DMS114 treated with DMSO at 0.1 percent for 48 hours (cell line): ENCODE measurements at regions not wholly inside any gene's neighbourhood (a gene's known extent, or its start where the extent isn't known, plus 50 kb on each side); places are given as distances from the start of the nearest gene placed in this dataset.

Source experiments
- DNase-seq: peaks from one replicate; lab custom pipeline; 2025; ENCODE audit not compliant: unreplicated experiment; lab: John Stamatoyannopoulos, UW

DNA sequence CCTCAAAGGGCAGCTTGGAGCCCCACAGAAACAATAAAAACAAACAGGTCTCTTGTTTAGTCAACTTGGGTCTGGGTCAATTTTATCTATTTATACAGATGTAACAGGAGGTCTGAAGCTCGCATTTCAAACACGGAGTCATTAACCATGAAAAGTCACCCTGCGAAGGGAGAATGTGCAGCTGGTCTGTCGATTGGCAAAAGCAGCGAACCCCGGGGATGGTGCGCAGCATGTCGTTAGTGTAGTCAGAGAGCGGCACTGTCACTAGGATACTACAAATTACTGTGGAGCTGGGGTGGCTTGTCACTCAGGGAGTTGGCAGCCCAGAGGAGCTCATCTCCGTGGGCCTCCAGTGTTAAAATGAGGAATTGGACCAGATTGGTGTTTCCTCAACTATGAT is 190.4 kb upstream of the ARG1 start:
- DNase-seq, result no peak

DNA sequence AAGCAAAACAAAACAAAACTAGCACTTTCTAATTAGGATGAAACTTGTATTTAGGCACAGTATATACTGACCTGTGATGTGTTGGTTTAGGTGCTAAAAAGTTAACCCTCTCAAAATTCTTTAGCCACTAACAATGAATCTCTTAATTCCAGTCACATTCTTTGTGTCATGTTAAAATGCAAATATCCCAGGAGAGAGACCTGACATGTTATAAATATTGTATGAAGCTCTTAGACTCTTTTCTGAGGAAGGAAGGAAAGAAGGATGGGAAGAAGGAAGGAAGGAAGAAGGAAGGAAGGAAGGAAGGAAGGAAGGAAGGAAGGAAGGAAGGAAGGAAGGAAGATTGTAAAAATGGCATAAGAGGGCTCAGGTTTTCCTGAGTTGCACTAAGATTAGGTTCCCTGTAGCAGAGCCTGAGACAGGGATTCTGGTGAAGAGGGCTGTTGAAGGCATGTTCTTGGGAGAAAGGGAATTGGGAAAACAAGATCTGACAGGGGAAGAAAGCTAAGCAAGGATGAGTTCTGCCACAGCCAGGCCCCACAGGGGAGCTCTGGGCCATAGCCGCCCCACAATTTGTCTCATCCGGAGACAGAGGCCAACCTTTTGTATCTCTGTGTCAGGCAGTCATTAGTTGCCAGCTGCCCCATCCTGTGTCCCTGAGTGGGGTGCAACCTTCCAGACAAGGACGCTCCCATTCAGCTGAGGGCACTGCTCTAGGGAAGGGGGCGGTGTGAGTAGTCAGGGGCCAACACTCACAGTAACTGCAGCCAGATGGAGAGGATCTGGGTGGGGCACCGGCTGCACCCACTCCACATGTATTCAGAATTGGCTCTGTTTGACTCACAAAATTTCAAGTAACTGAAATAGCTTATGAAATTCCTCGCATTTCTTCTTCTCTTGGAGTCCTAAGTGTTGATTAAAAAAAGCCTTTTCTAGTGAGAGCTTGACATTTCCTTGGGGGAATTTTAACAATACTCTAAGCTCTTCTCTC is 189.3 kb upstream of the ARG1 start:
- no peak for DNase-seq

DNA sequence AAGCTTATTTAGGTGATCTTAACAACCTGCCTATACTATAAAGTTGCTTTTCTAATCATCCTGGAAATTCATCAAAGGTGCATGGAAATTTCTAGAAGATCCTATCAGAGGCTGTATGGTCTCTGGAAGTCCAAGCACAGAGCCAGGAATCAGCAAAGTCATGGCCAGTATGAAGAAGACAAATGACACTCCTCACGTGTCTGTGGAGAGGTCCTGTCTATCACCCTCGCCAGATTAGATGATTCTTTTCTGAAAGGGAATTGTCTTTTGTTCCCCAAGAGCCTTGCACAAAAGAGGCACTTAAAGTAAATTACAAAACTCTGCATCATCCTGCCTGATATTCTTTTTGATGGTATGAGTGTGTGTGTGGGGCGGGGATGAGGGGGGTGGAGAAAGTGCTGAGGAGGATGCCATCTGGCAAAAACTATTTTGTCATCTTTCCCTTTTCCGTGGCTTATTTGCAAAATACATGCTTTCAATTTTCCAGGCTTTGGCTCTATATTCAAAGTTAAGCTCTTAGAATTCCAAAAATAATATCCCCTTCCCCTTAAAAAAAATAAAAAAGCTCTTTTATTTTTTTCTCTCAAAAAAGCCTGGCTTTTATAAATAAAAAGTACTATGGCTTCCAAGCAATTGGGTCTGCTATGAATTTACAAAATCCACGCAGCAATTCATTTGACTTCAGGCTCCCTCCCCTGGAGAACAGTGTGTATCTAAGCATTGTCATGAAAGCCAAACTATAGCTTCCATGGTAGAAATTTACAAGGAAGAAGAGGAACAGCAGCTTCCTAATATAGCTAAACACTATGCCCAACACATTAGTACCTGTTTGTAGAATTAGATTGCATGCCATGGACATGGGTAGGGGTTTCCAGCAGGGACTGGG is 185.2 kb upstream of the ARG1 start:
- DNase-seq, result no peak

DNA sequence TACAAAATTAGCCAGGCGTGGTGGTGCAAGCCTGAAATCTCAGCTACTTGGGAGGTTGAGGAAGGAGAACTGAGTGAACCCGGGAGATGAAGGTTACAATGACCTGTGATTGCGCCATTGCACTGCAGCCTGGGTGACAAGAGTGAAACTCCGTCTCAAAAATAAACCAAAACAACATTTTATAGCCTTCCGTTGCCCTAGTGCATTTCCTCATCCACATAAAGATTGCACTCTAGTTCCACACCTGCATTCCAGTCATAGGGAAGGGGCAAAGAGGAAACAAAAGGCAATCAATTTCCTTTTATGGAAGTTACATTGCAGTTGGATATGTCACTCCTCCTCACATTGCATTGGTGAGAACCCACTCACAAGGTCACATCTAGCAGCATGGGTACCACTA is 182.7 kb upstream of the ARG1 start:
- no peak for DNase-seq

DNA sequence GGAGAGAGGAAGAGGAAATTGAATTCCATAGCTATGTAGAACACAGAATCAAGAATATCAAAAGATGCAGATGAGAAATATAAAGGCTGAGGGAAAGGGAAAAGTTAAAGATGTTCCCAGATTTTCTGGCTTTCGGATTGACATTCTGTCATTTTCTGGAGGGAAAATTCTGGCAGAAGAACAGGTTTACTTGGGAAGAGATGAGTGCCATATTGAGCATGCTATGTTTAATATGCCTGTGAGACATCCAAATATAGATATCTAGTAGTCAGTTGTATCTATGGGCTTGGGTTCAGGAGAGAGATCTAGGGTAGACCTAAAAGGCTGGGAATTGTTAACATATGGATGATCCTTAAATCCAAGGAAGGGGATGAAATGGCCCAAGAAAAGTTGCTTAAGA is 181.9 kb upstream of the ARG1 start:
- DNase-seq, result no peak

DNA sequence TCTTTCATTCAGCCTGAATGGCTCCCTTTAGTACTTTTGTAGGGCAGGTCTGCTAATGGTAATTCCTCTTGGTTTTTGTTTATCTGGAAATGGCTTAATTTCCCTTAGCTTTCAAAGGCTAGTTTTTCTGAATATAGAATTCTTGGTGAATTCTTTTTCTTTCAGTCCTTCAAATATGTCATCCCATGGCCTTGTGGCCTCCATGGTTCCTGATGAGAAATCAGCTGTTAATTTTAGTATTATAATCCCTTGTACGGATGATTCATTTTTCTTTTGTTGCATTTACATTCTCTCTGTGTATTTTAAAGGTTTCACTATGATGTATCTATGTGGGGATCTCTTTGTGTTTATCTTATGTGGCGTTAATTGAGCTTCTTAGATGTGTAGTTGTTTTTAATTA is 179.6 kb upstream of the ARG1 start:
- DNase-seq, result no peak

DNA sequence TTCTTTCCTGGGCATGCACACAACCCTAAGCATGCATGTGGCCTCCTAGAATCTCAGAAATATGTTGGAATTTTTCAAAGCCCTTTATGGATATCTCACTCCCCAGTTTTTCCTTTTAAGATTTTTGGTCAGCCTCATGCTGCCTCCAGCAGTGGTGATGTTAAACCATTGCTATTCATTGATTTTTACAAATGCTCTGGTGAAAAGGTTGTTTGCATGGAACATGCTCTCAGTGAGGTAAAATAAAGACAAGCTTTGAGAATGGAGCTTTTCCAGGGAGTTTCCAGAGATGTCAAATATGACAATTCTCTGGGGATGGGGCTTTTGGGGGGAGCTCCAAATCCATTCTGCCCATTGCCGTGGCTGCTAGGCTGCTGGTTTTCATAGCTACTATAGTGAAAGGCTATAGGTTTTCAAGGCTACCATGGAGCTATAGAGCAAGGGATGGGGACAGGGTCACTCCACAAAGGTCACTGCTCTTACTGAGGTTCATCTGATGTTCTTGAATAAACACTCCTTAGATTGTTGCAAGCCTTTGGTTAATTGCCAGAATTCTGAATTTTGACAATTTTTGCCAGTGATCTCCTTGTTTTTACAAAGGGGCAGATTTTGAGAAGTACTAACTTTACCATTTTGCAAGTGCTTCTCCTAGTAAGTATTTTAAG is 178.1 kb upstream of the ARG1 start:
- DNase-seq, result no peak

DNA sequence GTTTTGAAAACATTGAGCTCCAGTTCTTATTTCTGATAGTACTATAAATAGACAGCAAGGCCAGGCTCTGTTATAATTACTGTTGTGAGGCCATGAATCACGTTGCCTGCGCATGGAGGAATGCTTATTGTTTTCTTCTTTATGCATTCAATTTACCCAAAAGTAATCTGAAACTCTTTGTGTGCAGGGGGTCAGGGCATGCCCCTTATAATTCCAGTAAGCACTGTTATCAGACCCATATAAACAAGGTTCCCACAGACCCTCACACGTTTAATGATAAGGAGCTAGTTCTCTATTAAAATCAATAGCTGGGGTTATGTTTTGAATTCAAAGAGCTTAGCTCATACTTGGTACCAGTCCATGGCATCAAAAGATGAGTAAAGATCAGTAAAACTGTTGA is 174.8 kb upstream of the ARG1 start:
- DNase-seq, result no peak

DNA sequence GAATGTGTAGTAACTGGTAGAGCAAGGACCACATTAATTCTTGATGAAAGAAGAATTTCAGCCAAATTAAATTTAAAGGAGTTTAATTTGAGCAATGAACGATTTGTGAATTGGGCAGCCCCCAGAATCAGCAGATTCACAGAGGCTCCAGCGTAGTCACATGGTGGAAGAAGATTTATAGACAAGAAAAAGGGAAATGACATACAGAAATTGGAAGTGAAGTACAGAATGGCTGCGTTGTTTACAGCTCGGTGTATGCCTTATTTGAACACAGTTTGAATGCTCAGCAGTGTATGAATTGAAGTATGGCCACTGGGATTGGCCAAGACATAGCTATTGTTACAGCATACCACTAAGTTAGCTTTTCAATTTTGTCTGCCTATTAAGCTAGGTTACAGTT is 173.6 kb upstream of the ARG1 start:
- no peak for DNase-seq

DNA sequence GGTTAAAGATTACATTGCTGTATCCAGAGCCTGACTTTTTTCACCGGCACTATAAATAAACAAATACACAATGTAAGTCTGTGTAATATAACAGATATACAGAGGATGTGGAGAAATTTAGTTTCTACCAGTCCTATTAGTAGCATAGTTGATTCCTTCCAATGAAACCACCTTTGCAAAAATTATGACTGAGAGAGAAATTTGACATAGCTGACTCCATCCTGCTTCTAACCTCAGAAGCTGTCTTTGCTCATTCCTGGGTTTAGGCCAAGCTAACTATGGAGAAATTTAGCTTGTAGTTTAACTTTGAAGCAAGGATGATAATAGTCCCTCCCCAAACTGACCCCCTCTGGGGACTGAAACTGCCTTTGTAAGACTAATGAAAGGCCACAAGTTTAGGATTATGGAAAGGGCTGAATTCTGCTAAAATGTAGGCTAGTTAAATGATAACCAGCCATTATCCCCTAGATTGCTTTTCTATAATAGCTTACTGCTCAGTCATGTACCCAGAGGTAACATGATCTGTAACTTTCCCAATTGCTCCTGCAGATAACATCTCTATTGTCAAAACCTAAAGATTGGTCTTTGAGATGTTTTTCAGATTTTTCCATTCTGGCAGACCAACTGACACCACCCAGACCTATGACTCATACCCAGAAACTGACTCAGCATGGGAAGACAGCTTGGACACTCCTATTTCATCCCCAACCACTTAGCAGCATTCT is 172.8 kb upstream of the ARG1 start:
- DNase-seq, result no peak

DNA sequence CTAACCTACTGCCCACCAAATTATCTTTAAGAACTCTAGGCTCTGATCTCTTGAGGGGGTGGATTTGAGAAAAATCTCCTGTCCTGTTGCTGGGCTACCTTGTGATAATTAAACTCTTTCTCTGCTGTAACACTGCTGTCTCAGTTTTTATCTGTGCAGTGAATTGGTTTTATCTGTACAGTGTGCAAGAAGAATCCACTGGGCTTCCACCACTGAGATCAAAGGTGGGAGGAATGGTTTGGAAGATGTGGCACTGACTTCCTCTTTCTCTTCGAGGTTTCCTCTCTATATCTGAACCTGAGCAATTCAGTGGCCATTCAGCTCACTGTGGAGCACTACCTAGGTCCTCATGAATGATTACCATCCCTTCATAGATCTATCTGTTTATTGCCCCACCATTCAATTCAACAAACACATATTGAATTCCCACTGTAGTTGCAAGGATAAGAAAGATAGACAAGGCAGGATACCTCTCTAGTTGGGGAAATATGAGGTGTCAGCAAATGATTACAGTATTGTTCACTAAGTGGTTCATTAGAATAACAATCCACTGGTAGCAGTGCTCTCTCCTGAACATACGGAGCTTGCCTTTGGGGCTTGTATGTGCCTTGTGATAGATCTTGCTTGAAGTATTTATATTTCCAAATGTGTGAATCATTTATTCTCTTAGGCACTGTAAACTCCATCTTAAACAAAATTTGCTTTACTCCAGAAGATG is 172.1 kb upstream of the ARG1 start:
- DNase-seq, result no peak

DNA sequence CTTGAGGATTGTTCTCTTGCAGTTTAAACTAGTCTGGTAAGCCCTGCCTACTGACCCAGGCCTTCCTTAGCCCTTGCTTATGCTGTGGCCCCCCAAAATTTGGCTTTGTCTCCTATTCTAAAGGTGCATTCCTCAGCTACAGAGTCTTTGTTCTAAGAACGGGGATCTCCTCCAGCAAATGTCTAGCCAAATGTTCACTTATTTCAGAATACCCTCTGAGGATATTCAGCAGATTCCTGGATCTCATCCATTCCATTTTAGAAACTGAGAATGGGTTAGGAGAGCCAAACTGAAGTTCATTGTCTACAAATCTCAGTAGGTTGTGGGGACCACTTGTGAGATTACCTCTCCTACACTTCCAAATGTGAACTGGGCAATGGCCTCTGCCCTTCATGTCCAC is 164.2 kb upstream of the ARG1 start:
- DNase-seq, result no peak

DNA sequence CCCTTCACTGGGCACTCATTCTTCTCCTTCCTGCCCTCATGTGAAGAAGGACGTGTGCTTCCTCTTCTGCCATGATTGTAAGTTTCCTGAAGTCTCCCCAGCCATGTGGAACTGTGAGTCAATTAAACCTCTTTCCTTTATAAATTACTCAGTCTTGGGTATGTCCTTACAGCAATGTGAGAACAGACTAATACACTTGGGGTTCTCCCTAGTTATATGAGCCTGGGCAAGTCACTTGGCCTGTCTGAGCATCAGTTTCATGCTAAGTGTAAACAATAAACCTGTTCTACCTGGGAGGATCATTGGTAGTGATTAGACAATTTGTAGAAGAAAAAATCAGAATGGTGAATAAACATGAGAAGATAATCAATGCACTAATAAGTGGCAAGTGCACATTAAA is 162.2 kb upstream of the ARG1 start:
- DNase-seq, result no peak

DNA sequence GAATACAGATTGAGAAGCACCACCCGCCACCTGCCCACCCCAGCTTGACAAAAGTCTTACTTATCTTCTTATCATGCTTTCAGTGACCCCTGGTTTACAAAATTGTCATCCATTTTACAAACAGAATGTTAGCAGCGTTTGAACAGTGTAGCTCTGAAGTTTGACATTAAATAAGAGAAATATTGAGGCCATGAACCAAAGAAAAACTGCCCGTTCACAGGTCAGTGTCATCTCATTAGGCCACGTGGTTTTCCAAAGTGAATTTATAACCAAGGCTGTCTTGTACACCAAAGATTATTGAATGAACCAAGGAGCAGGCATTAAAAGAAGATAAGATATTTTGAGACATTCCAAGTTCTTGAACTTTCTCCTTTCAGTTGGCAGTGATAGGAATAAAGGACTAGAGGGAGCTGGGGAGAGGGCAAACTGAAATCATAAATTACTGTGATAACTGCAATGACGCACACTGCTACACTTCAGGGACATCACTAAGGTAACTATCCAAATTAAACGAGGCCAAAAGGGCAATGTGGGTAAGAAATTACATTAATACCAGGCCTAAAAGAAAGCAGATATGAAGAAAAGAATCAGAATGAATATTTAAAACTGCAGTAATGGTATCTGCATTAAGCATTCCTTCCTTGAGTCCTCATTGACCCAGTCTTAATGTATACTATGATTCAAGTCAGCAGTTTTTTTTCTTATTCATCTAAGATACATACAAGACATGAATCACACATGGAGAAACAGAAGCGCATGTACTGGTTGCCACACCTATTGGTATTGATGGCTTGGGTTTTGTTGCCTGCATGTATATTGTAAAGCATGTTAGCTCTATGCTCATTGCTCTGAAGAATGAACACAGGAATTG is 159.8 kb upstream of the ARG1 start:
- no peak for DNase-seq

DNA sequence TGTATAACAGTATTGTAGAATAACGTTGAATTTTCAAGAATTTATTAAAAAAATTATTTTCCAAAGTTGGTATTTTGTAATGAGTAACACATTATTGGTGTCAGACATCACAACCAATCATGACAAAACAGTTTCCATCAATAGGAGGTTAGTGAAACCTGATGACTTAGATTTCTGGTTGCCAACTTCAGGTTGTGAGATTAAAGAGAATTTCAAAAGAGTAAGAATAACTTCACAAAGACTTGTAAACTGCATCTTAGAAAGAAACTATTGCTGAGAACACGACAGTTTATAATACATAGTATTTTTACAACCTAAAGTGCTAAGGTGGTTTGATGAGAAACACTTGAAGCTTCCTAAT is 159.2 kb upstream of the ARG1 start:
- no peak for DNase-seq

DNA sequence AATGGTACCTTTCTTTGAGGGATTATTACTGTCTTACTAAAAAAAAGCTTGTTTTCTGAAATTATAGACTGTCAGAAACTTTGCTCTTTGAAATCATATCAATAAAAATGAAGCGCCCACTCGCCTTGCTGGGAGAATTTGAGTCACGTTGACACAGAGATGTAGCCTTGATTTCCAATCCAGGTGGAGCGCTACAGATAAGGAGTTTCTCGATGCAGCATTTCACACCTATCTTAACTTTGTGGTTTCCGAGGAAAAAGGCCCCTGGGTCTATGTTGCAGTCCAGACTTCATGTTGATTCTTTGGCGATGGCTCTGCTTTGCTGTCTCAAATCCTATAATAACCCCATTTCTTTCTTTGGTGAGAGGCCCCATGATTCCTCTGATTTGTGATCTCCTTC is 158.1 kb upstream of the ARG1 start:
- no peak for DNase-seq

DNA sequence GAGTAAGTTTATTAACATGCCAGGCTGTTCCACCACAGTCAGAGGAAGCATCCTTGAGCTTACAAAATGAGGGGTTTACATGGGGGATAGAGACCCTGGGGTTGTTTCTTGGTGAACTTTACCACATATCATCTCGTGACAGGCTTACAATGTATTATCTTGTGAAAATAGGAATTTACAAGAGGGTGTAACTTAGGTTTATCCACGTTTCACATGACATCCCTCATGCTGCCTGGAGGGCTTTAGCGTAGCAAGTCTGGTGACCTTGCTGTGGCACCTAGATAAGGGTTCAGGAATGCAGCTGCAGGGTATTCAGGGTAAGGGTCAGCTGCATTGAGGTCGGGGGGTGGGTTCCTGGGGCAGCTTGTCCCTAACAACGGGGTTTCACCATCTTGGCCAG is 154.6 kb upstream of the ARG1 start:
- DNase-seq, result no peak

DNA sequence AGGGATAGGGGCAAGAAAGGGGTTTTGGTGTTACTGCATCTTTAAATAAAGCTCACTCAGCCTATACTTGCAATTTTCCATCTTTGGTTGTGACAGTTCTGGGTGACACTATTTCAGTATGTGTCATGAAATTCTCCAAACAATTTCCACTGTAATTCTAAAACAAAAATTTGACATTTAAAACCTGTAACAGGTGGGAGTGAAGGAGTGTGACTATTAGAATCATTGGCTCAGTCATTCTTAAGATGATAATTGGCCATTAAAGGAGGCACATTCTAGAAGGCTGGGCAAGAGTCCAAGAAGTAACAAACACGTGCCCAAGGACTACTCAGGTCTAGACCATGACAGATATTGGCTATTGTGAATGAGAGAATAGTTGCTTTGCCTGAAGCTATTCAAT is 153.3 kb upstream of the ARG1 start:
- no peak for DNase-seq

DNA sequence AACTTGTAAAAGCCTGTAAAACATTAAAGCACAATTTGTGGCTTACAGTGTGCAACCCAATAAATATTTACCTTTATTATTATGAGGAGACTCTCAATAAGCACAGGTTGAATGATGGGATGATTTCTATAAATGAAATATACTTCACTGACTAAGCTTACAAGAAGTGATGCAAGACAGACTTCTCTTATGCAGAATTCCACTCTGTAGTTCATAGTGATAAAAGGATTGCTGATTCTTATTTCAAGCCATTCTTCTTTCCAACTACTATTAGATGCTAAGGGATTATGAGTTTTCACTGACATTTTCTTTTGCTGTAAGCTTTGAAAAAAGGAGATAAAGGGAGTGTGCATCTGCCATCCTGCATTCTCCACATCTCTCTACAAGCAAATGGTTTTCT is 149.0 kb upstream of the ARG1 start:
- no peak for DNase-seq
